ENCODE measurements at regions not wholly inside any gene's neighbourhood (a gene's known extent, or its start where the extent isn't known, plus 50 kb on each side); places are given as distances from the start of the nearest gene placed in this dataset.
A peak's percentile ranks its signal among the peaks of the same experiment; 100 is the strongest.

GRCh38 chr14:26719514-26719913, 121.7 kb upstream of the NOVA1 start:
- H3K4me3 Mint-ChIP-seq (ENCODE audit: unreplicated experiment): no peak overlapping the region
- no peak overlapping the region for H3K4me3 ChIP-seq (ENCODE audit: low read depth, low read length)

GRCh38 chr14:26722258-26722657, 124.4 kb upstream of the NOVA1 start:
- BruUV-seq (replicated peaks): no TSS peak

More at GRCh38 chr14:26719514-26719913, 121.7 kb upstream of the NOVA1 start:
- Mint-ChIP-seq H3K4me1 (ENCODE audit: low read depth, unreplicated experiment) (peaks cover 6% of the 10 kb centered on the region), H3K9me3 (ENCODE audit: unreplicated experiment) (peaks cover 9% of the 10 kb centered on the region), H3K36me3 (ENCODE audit: insufficient read depth, unreplicated experiment) (no peaks in the 10 kb centered on the region), H3K27me3 (ENCODE audit: insufficient read depth, unreplicated experiment) (peaks cover 5% of the 10 kb centered on the region), H3K27ac (ENCODE audit: unreplicated experiment) (no peak overlapping the region)
- intact Hi-C loops (cut with micrococcal nuclease; ENCODE audit: unreplicated experiment): no loop called here
- TF ChIP-seq CTCF (IDR thresholded peaks at IDR 0.05; ENCODE audit: insufficient read depth in 1 of 2, low read depth in 1 of 2, low read length in 1 of 2, severe bottlenecking in 1 of 2, unreplicated experiment in 1 of 2): no peak
- DNase-seq: peak in 1 of 2 experiments; percentile 2
- peaks cover 6% of the 10 kb centered on the region; the same call in 1 of the 2 replicates for H3K4me1 ChIP-seq
- no peaks in the 10 kb centered on the region for H3K9me3 ChIP-seq
- ChIA-PET POLR2A (no interaction called here), CTCF (interaction anchor here (0.6 kb wide), 1 partner anchor 628 kb away, joined by 3 read pairs; no protein-coding TSS in a partner anchor)
- H3K36me3 ChIP-seq (ENCODE audit: control insufficient read depth, insufficient read depth, low read length): no peaks in the 10 kb centered on the region
- no TSS peak for BruUV-seq (replicated peaks)
- no peaks in the 10 kb centered on the region for H3K27me3 ChIP-seq (replicated peaks; ENCODE audit: control insufficient read depth, insufficient read depth, low read length)

GRCh38 chr14:26729851-26730250, 132.0 kb upstream of the NOVA1 start:
- no peak overlapping the region for H3K4me3 ChIP-seq (ENCODE audit: low read depth, low read length)
- no peak for DNase-seq
- Mint-ChIP-seq H3K4me3 (ENCODE audit: unreplicated experiment) (no peak overlapping the region), H3K27ac (ENCODE audit: unreplicated experiment) (no peak overlapping the region), H3K9me3 (ENCODE audit: unreplicated experiment) (no peaks in the 10 kb centered on the region), H3K27me3 (ENCODE audit: insufficient read depth, unreplicated experiment) (no peaks in the 10 kb centered on the region), H3K4me1 (ENCODE audit: low read depth, unreplicated experiment) (no peaks in the 10 kb centered on the region), H3K36me3 (ENCODE audit: insufficient read depth, unreplicated experiment) (no peaks in the 10 kb centered on the region)
- no TSS peak for BruUV-seq (replicated peaks)
- ChIA-PET CTCF (no interaction called here), POLR2A (no interaction called here)
- no peak for TF ChIP-seq CTCF (IDR thresholded peaks at IDR 0.05; ENCODE audit: insufficient read depth in 1 of 2, low read depth in 1 of 2, low read length in 1 of 2, severe bottlenecking in 1 of 2, unreplicated experiment in 1 of 2)
- no peaks in the 10 kb centered on the region for H3K27me3 ChIP-seq (replicated peaks; ENCODE audit: control insufficient read depth, insufficient read depth, low read length)
- no peaks in the 10 kb centered on the region for H3K9me3 ChIP-seq
- intact Hi-C loops (cut with micrococcal nuclease; ENCODE audit: unreplicated experiment): no loop called here
- H3K4me1 ChIP-seq: no peaks in the 10 kb centered on the region
- no peaks in the 10 kb centered on the region for H3K36me3 ChIP-seq (ENCODE audit: control insufficient read depth, insufficient read depth, low read length)

More at GRCh38 chr14:26722258-26722657, 124.4 kb upstream of the NOVA1 start:
- no peaks in the 10 kb centered on the region for H3K36me3 Mint-ChIP-seq (ENCODE audit: insufficient read depth, unreplicated experiment)
- Histone ChIP-seq H3K4me1 (peaks cover 6% of the 10 kb centered on the region; the same call in 1 of the 2 replicates), H3K4me3 (ENCODE audit: low read depth, low read length) (no peak overlapping the region), H3K36me3 (ENCODE audit: control insufficient read depth, insufficient read depth, low read length) (no peaks in the 10 kb centered on the region), H3K9me3 (no peaks in the 10 kb centered on the region), H3K27me3 (replicated peaks; ENCODE audit: control insufficient read depth, insufficient read depth, low read length) (no peaks in the 10 kb centered on the region)
- CTCF ChIA-PET: no interaction called here
- intact Hi-C loops (cut with micrococcal nuclease; ENCODE audit: unreplicated experiment): no loop called here
- H3K4me3 Mint-ChIP-seq (ENCODE audit: unreplicated experiment): no peak overlapping the region
- peaks cover 6% of the 10 kb centered on the region for H3K4me1 Mint-ChIP-seq (ENCODE audit: low read depth, unreplicated experiment)
- no peak for TF ChIP-seq CTCF (IDR thresholded peaks at IDR 0.05; ENCODE audit: insufficient read depth in 1 of 2, low read depth in 1 of 2, low read length in 1 of 2, severe bottlenecking in 1 of 2, unreplicated experiment in 1 of 2)
- H3K9me3 Mint-ChIP-seq (ENCODE audit: unreplicated experiment): no peaks in the 10 kb centered on the region
- POLR2A ChIA-PET: no interaction called here
- no peak for DNase-seq
- no peak overlapping the region for H3K27ac Mint-ChIP-seq (ENCODE audit: unreplicated experiment)
- peaks cover 3% of the 10 kb centered on the region for H3K27me3 Mint-ChIP-seq (ENCODE audit: insufficient read depth, unreplicated experiment)

Data from Caco-2 (cell line).